GM12878 (cell line): ENCODE measurements at regions not wholly inside any gene's neighbourhood (a gene's known extent, or its start where the extent isn't known, plus 50 kb on each side); places are given as distances from the start of the nearest gene placed in this dataset.

Source experiments
- BACH1 ChIP-seq: fragments of 450-650 bp; IDR thresholded peaks from 2 replicates; pipeline ENCODE4 v1.6.1; 2017; ENCODE audit warnings: mild to moderate bottlenecking, borderline replicate concordance
- BMI1 ChIP-seq: fragments of 450-650 bp; IDR thresholded peaks from 2 replicates; pipeline ENCODE4 v1.6.1; 2016; ENCODE audit warnings: mild to moderate bottlenecking, moderate library complexity, borderline replicate concordance
- CEBPB ChIP-seq, 2 experiments: fragments of 150-350 bp in 1 of 2; IDR thresholded peaks; 2 replicates each; pipeline ENCODE4 v1.6.1; 2012 to 2014; ENCODE audit warnings: low read depth in 2 of 2, low read length in 2 of 2, borderline replicate concordance in 1 of 2, inconsistent platforms in 1 of 2
- CREB1 ChIP-seq: IDR thresholded peaks from 2 replicates; pipeline ENCODE4 v1.6.1; 2012; ENCODE audit warnings: low read depth, mild to moderate bottlenecking, inconsistent platforms
- EED ChIP-seq: sonication (generic); IDR thresholded peaks from 2 replicates; pipeline ENCODE4 v1.6.1; 2016; ENCODE audit warnings: antibody characterized with exemption, low read depth
- ETV6 ChIP-seq, 2 experiments: fragments of 450-650 bp in 1 of 2; IDR thresholded peaks in 1 of 2; conservative IDR thresholded peaks in 1 of 2; 2 replicates each; pipeline ENCODE4 v1.6.1; 2014; ENCODE audit warnings: antibody characterized with exemption in 1 of 2, borderline replicate concordance in 1 of 2, low read depth in 1 of 2, mild to moderate bottlenecking in 1 of 2, moderate library complexity in 1 of 2
- IRF4 ChIP-seq: IDR thresholded peaks from 2 replicates; pipeline ENCODE4 v1.6.1; 2011; ENCODE audit warnings: low read depth, low read length
- JUND ChIP-seq: IDR thresholded peaks from 2 replicates; pipeline ENCODE4 v1.6.1; 2012; ENCODE audit warnings: low read depth, mild to moderate bottlenecking, low read length, improper control_type of control experiment, moderate library complexity
- MEF2A ChIP-seq: IDR thresholded peaks from 2 replicates; pipeline ENCODE4 v1.6.1; 2011; ENCODE audit warnings: low read depth, mild to moderate bottlenecking, low read length, moderate library complexity; ENCODE audit not compliant: insufficient read depth
- MTA2 ChIP-seq: fragments of 450-650 bp; IDR thresholded peaks from 2 replicates; pipeline ENCODE4 v1.6.1; 2016; ENCODE audit warnings: low read depth, mild to moderate bottlenecking, moderate library complexity
- MTA3 ChIP-seq: IDR thresholded peaks from 2 replicates; pipeline ENCODE4 v1.6.1; 2012; ENCODE audit warnings: low read length, inconsistent platforms, borderline replicate concordance
- MYC ChIP-seq: IDR thresholded peaks from 2 replicates; pipeline ENCODE4 v1.6.1; 2011; ENCODE audit warnings: mild to moderate bottlenecking, low read length, moderate library complexity, inconsistent platforms; ENCODE audit not compliant: insufficient read depth, insufficient replicate concordance, insufficient read length, severe bottlenecking
- NFIC ChIP-seq: IDR thresholded peaks from 2 replicates; pipeline ENCODE4 v1.6.1; 2012; ENCODE audit warnings: low read depth, mild to moderate bottlenecking, inconsistent platforms, low read length, moderate library complexity
- NR2C1 ChIP-seq: fragments of 450-650 bp; IDR thresholded peaks from 2 replicates; pipeline ENCODE4 v1.6.1; 2017; ENCODE audit warnings: antibody characterized with exemption, mild to moderate bottlenecking, moderate library complexity
- NR2F1 ChIP-seq: fragments of 450-650 bp; conservative IDR thresholded peaks from 2 replicates; pipeline ENCODE4 v1.6.1; 2017; ENCODE audit warnings: mild to moderate bottlenecking
- PAX5 ChIP-seq: IDR thresholded peaks from 2 replicates; pipeline ENCODE4 v1.6.1; 2011; ENCODE audit warnings: low read depth, low read length, borderline replicate concordance
- POU2F2 ChIP-seq: IDR thresholded peaks from 3 replicates; pipeline ENCODE4 v1.6.1; 2011; ENCODE audit warnings: low read depth, mild to moderate bottlenecking, low read length, borderline replicate concordance
- SMC3 ChIP-seq: IDR thresholded peaks from 2 replicates; pipeline ENCODE4 v1.6.1; 2011; ENCODE audit warnings: low read length, improper control_type of control experiment, borderline replicate concordance
- SPI1 ChIP-seq: IDR thresholded peaks from 2 replicates; pipeline ENCODE4 v1.6.1; 2011; ENCODE audit warnings: low read depth, mild to moderate bottlenecking, low read length, moderate library complexity, borderline replicate concordance; ENCODE audit not compliant: insufficient read depth
- SREBF1 ChIP-seq: IDR thresholded peaks from 2 replicates; pipeline ENCODE4 v1.6.1; 2012; ENCODE audit warnings: mild to moderate bottlenecking, low read length
- SREBF2 ChIP-seq: IDR thresholded peaks from 2 replicates; pipeline ENCODE4 v1.6.1; 2012; ENCODE audit warnings: mild to moderate bottlenecking, low read length
- TAF1 ChIP-seq: IDR thresholded peaks from 2 replicates; pipeline ENCODE4 v1.6.1; 2011; ENCODE audit warnings: mild to moderate bottlenecking, low read depth, low read length, borderline replicate concordance
- ZNF207 ChIP-seq: fragments of 450-650 bp; IDR thresholded peaks from 2 replicates; pipeline ENCODE4 v1.6.1; 2014; ENCODE audit warnings: antibody characterized with exemption, mild to moderate bottlenecking, borderline replicate concordance
- TF ChIP-seq, protein P1 (sequence below): IDR thresholded peaks from 2 replicates; pipeline ENCODE4 v1.6.1; 2011; ENCODE audit warnings: borderline replicate concordance, low read depth, mild to moderate bottlenecking, moderate library complexity, low read length; ENCODE audit not compliant: insufficient read depth, poor library complexity, severe bottlenecking
- TF ChIP-seq, protein P2 (sequence below): fragments of 450-650 bp; IDR thresholded peaks from 2 replicates; pipeline ENCODE4 v1.6.1; 2018; ENCODE audit warnings: borderline replicate concordance, mild to moderate bottlenecking; ENCODE audit not compliant: partially characterized antibody
- TF ChIP-seq, protein P3 (sequence below): fragments of 450-650 bp; IDR thresholded peaks from 2 replicates; pipeline ENCODE4 v1.6.1; 2017; ENCODE audit warnings: antibody characterized with exemption, mild to moderate bottlenecking, moderate library complexity

DNA sequence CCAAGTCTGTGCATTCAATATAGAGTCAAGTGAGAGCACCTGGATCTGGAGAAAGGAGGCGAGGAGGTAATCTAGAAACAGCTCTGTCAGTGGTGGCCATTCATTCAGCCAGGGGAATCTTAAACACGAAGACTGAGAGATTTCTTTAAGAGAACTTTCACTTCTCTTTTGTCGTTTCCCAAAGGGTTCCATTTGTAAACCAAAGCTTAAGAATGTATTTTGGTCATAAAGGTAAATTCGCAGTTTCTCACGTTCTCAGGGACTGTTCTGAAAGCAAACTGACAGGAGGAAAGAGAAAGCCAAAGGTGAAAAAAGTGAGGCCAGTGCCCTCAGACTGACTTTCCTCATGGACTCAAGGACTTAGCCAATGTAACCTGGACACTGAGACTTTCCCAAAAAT, 513.5 kb downstream of the CMPK2 start (continued):
- TF ChIP-seq, protein P1, sequence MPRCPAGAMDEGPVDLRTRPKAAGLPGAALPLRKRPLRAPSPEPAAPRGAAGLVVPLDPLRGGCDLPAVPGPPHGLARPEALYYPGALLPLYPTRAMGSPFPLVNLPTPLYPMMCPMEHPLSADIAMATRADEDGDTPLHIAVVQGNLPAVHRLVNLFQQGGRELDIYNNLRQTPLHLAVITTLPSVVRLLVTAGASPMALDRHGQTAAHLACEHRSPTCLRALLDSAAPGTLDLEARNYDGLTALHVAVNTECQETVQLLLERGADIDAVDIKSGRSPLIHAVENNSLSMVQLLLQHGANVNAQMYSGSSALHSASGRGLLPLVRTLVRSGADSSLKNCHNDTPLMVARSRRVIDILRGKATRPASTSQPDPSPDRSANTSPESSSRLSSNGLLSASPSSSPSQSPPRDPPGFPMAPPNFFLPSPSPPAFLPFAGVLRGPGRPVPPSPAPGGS, result peak; percentile 93
- TF ChIP-seq POU2F2 (peak; percentile 57; the same call in 1 of the 3 replicates), CREB1 (peak; percentile 51), SREBF1 (no peak), SMC3 (peak; percentile 25; the same call in 1 of the 2 replicates), PAX5 (peak; percentile 71; the same call in 1 of the 2 replicates), MTA3 (peak; percentile 28; the same call in 1 of the 2 replicates), NR2C1 (no peak), CEBPB (IDR thresholded peaks at IDR 0.05; ENCODE audit: borderline replicate concordance in 1 of 2, low read depth in 2 of 2, low read length in 2 of 2) (0 out of 4 replicates have a peak, but pooled peaks of 1 of the 2 experiments have one; percentile 59), TAF1 (no peak), JUND (no peak), NFIC (peak; percentile 85), MEF2A (peak; percentile 91), EED (peak; percentile 81), ETV6 (conservative IDR thresholded peaks at IDR 0.05 in 1 of 2, IDR thresholded peaks at IDR 0.05 in 1 of 2; ENCODE audit: borderline replicate concordance in 1 of 2, low read depth in 1 of 2) (no peak), IRF4 (peak; percentile 88), MTA2 (peak; percentile 82), SREBF2 (no peak), NR2F1 (peak; percentile 83), BMI1 (peak; percentile 21; the same call in 1 of the 2 replicates), BACH1 (peak; percentile 42; the same call in 1 of the 2 replicates), SPI1 (peak; percentile 96), ZNF207 (0 out of 2 replicates have a peak, but pooled peaks have one; percentile 5), MYC (no peak)
- TF ChIP-seq, protein P2, sequence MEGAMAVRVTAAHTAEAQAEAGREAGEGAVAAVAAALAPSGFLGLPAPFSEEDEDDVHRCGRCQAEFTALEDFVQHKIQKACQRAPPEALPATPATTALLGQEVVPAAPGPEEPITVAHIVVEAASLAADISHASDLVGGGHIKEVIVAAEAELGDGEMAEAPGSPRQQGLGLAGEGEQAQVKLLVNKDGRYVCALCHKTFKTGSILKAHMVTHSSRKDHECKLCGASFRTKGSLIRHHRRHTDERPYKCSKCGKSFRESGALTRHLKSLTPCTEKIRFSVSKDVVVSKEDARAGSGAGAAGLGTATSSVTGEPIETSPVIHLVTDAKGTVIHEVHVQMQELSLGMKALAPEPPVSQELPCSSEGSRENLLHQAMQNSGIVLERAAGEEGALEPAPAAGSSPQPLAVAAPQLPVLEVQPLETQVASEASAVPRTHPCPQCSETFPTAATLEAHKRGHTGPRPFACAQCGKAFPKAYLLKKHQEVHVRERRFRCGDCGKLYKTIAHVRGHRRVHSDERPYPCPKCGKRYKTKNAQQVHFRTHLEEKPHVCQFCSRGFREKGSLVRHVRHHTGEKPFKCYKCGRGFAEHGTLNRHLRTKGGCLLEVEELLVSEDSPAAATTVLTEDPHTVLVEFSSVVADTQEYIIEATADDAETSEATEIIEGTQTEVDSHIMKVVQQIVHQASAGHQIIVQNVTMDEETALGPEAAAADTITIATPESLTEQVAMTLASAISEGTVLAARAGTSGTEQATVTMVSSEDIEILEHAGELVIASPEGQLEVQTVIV, result no peak
- TF ChIP-seq, protein P3, sequence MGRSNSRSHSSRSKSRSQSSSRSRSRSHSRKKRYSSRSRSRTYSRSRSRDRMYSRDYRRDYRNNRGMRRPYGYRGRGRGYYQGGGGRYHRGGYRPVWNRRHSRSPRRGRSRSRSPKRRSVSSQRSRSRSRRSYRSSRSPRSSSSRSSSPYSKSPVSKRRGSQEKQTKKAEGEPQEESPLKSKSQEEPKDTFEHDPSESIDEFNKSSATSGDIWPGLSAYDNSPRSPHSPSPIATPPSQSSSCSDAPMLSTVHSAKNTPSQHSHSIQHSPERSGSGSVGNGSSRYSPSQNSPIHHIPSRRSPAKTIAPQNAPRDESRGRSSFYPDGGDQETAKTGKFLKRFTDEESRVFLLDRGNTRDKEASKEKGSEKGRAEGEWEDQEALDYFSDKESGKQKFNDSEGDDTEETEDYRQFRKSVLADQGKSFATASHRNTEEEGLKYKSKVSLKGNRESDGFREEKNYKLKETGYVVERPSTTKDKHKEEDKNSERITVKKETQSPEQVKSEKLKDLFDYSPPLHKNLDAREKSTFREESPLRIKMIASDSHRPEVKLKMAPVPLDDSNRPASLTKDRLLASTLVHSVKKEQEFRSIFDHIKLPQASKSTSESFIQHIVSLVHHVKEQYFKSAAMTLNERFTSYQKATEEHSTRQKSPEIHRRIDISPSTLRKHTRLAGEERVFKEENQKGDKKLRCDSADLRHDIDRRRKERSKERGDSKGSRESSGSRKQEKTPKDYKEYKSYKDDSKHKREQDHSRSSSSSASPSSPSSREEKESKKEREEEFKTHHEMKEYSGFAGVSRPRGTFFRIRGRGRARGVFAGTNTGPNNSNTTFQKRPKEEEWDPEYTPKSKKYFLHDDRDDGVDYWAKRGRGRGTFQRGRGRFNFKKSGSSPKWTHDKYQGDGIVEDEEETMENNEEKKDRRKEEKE, result no peak
